Gastroesophageal sphincter (tissue), 4 donors: ENCODE measurements at regions not wholly inside any gene's neighbourhood (a gene's known extent, or its start where the extent isn't known, plus 50 kb on each side); places are given as distances from the start of the nearest gene placed in this dataset.

ENCODE experiments used
- ATAC-seq: fragments of 150-250 bp; one replicate; pipeline ENCODE4 v1.9.1; 2016; ENCODE audit warnings: mild to moderate bottlenecking, moderate library complexity
- H3K27ac ChIP-seq, 4 donors: fragments of 200-600 bp; sonication (generic) in 3 of 4; 1 replicate in 3 of 4; 2 replicates in 1 of 4; pipeline ENCODE4 v1.5.1; 2016 to 2019
- H3K27me3 ChIP-seq: fragments of 200-600 bp; sonication (generic); one replicate; pipeline ENCODE4 v1.5.1; 2019
- H3K36me3 ChIP-seq, 2 donors: fragments of 200-600 bp; sonication (generic); one replicate each; pipeline ENCODE4 v1.5.1; 2019; ENCODE audit warnings: control low read depth in 1 of 2
- H3K4me1 ChIP-seq, 3 donors: fragments of 200-600 bp; sonication (generic); 1 replicate in 2 of 3; 2 replicates in 1 of 3; pipeline ENCODE4 v1.5.1; 2016 to 2019; ENCODE audit warnings: control low read depth in 2 of 3
- H3K4me3 ChIP-seq, 2 donors: fragments of 200-600 bp; sonication (generic); one replicate each; pipeline ENCODE4 v1.5.1; 2019; ENCODE audit warnings: mild to moderate bottlenecking in 1 of 2, moderate library complexity in 1 of 2
- H3K9me3 ChIP-seq, 3 donors: fragments of 200-600 bp; sonication (generic); one replicate each; pipeline ENCODE4 v1.5.1; 2017 to 2019; ENCODE audit warnings: control low read depth in 2 of 3
- EP300 ChIP-seq: sonication (generic); formaldehyde crosslinking; IDR thresholded peaks from one replicate; pipeline ENCODE4 v1.6.1; 2017; ENCODE audit warnings: antibody characterized with exemption, mild to moderate bottlenecking
- POLR2A ChIP-seq, 2 donors: fragments of 450-650 bp; IDR thresholded peaks; one replicate each; pipeline ENCODE4 v1.6.1; 2017; ENCODE audit warnings: antibody characterized with exemption in 2 of 2, mild to moderate bottlenecking in 2 of 2, moderate library complexity in 1 of 2
- POLR2AphosphoS5 ChIP-seq: sonication (generic); formaldehyde crosslinking; IDR thresholded peaks from one replicate; pipeline ENCODE4 v1.6.1; 2017; ENCODE audit warnings: antibody characterized with exemption
- WGBS, 2 donors: methylation state at CpG; one replicate each; pipeline ENCODE4 v1.1.5; 2018; ENCODE audit warnings: low coverage in 1 of 2; 5-methylcytosine and 5-hydroxymethylcytosine counted together
- TF ChIP-seq, protein P1 (sequence below), 4 experiments: fragments of 200-600 bp in 2 of 4; fragments of 450-650 bp in 2 of 4; sonication (generic) in 1 of 4; IDR thresholded peaks; one replicate each; pipeline ENCODE4 v1.5.1; 2017 to 2019; ENCODE audit warnings: antibody characterized with exemption in 4 of 4, mild to moderate bottlenecking in 2 of 4, moderate library complexity in 2 of 4

DNA sequence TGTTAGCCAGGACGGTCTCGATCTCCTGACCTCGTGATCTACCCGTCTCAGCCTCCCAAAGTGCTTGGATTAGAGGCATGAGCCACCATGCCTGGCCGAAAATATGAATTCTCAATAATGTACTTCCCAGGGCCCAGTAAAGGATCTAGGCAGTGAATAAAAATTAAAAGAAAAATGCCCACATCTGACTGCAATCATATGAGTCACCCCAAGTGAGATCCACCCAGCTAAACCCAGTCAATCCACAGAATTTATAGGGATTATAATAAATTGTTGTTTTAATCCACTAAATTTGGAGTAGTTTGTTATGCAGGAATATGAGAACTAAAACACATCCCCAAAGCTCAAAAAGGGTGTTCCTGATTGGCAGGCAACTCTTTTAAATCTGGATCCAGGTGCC is 93.5 kb upstream of the STK39 start:
- 100% methylated on average over 2 of the region's 5 CpGs; no CpG with 5 or more reads in 1 of the 2 donors for WGBS, 2 donors
- TF ChIP-seq POLR2AphosphoS5: no peak
- no peak for TF ChIP-seq POLR2A (IDR thresholded peaks at IDR 0.05)
- no peak for TF ChIP-seq EP300
- TF ChIP-seq, protein P1, sequence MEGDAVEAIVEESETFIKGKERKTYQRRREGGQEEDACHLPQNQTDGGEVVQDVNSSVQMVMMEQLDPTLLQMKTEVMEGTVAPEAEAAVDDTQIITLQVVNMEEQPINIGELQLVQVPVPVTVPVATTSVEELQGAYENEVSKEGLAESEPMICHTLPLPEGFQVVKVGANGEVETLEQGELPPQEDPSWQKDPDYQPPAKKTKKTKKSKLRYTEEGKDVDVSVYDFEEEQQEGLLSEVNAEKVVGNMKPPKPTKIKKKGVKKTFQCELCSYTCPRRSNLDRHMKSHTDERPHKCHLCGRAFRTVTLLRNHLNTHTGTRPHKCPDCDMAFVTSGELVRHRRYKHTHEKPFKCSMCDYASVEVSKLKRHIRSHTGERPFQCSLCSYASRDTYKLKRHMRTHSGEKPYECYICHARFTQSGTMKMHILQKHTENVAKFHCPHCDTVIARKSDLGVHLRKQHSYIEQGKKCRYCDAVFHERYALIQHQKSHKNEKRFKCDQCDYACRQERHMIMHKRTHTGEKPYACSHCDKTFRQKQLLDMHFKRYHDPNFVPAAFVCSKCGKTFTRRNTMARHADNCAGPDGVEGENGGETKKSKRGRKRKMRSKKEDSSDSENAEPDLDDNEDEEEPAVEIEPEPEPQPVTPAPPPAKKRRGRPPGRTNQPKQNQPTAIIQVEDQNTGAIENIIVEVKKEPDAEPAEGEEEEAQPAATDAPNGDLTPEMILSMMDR (IDR thresholded peaks at IDR 0.05): no peak
- H3K9me3 ChIP-seq: no peaks in the 10 kb centered on the region
- no peaks in the 10 kb centered on the region for H3K4me1 ChIP-seq
- no peaks in the 10 kb centered on the region for H3K27me3 ChIP-seq
- H3K36me3 ChIP-seq: no peaks in the 10 kb centered on the region
- H3K27ac ChIP-seq: no peak overlapping the region
- H3K4me3 ChIP-seq: no peak overlapping the region
- no peak for ATAC-seq

DNA sequence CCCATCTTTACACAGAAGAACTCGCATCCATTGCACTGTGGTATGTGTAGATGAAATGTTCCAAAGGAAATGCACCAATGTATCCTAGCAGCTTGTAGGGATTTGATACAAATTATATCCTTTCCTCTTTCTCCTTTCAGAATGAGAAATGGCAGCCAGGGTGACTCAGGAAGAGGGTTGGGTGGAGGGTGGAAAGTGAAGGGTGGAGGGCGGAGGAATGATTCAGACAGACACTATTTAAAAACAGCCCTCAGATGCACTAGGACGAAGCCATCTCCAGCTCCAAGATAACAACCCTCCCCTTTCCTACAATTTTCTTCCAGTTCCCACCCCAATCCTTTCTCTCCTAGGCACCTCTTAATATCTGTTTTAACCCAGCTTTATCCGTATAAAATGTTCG is 96.2 kb upstream of the STK39 start:
- Histone ChIP-seq H3K36me3 (no peaks in the 10 kb centered on the region), H3K9me3 (no peaks in the 10 kb centered on the region), H3K4me3 (no peak overlapping the region), H3K27ac (no peak overlapping the region), H3K4me1 (peaks cover 0 to 6% (median 0%) of the 10 kb centered on the region in 3 donors), H3K27me3 (no peaks in the 10 kb centered on the region)
- 53 to 78% methylated on average over 5 of the region's 5 CpGs for WGBS, 2 donors
- TF ChIP-seq EP300 (no peak), POLR2AphosphoS5 (no peak), POLR2A (IDR thresholded peaks at IDR 0.05) (no peak)
- TF ChIP-seq, protein P1 (IDR thresholded peaks at IDR 0.05): no peak
- no peak for ATAC-seq

DNA sequence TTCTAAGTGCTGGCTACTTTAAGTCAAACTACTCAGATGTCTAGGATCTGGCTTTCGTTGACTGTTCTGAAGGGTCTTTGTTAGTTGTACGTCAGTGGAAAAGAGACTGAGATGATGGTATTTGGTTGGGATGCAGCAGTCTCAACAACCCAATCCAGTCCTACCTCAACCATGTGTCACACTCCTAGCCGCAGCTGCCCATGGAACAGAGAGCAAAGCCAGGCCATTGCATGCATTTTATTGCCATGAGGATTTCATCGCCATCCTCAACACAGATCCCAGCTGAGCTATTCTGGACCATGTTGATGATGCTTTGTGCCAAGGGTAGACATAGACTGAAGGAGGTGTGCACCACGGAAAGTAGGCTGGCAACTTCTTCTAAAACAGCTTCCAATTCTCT is 97.3 kb upstream of the STK39 start:
- Histone ChIP-seq H3K9me3 (no peaks in the 10 kb centered on the region), H3K4me3 (no peak overlapping the region), H3K36me3 (no peaks in the 10 kb centered on the region), H3K27ac (no peak overlapping the region), H3K27me3 (no peaks in the 10 kb centered on the region), H3K4me1 (peaks cover 0 to 6% (median 0%) of the 10 kb centered on the region in 3 donors)
- ATAC-seq: no peak
- WGBS, 2 donors: 73 to 84% methylated on average over 4 to 5 of the region's 5 CpGs
- TF ChIP-seq EP300 (no peak), POLR2AphosphoS5 (no peak), POLR2A (IDR thresholded peaks at IDR 0.05) (no peak)
- TF ChIP-seq, protein P1 (IDR thresholded peaks at IDR 0.05): no peak

DNA sequence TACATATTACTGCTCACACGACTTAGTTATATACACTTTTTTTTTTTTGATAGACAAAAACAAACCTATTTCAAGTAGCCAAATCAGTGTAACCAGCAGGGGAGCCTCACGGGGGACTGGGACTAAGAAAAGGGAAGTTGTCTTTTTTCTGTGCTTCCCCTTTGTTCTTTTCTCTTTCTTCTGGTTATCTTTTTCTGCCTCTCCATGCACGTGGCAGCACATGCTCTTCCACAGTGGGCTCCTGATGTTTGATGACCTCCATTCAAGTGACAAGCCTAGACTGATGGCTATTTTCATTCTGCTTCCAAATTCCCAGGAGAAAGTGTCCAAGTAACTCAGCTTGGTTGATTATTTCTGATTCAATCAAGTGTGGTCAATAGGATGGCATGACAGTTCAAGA is 98.2 kb upstream of the STK39 start:
- WGBS, 2 donors: 53% methylated on average over 3 of the region's 3 CpGs
- no peak for ATAC-seq

More for the DNA sequence above, 98.2 kb upstream of the STK39 start:
- Histone ChIP-seq H3K4me3 (no peak overlapping the region), H3K9me3 (no peaks in the 10 kb centered on the region), H3K36me3 (no peaks in the 10 kb centered on the region), H3K27me3 (no peaks in the 10 kb centered on the region), H3K4me1 (peaks cover 0 to 6% (median 0%) of the 10 kb centered on the region in 3 donors), H3K27ac (no peak overlapping the region)
- TF ChIP-seq, protein P1 (IDR thresholded peaks at IDR 0.05): no peak
- no peak for TF ChIP-seq EP300
- TF ChIP-seq POLR2A (IDR thresholded peaks at IDR 0.05): no peak
- TF ChIP-seq POLR2AphosphoS5: no peak
